Left forelimb (tissue), 1 donor: ENCODE measurements at regions not wholly inside any gene's neighbourhood (a gene's known extent, or its start where the extent isn't known, plus 50 kb on each side); places are given as distances from the start of the nearest gene placed in this dataset.

ENCODE experiments used
- DNase-seq: peaks from one replicate; pipeline ENCODE4 v3.0.0-alpha.2; 2018; ENCODE audit warnings: low spot score

DNA sequence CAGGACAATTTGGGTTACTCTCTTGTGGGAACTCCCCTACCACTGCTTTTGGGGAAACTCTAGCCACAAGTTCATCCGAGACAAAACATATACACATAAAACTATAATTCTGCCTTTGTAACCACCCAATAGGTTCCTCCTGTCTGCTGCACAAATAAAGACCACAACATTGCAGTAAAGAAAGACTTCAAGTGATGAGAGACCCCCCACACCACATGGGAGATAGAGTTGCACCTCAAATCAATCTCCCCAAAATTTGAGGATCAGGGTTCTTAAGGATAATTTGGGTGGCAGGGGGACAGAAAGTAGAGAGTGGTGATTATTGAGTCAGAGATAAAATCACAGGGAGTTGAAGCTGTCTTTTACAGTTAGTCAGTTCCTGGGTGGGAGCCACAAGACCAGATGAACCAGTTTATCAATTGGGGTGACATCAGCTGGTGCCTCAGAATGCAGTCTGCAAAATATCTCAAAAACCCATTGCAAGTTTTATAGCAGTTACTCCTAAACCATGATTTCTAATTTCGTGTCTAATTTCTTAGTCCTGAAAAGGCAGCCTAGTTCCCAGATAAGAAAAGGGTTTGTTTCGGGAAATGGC is 1348.5 kb downstream of the PCDH9 start:
- no peak for DNase-seq

GRCh38 chr13:65875031-65875430 is 1355.1 kb downstream of the PCDH9 start:
- no peak for DNase-seq

GRCh38 chr13:65872448-65872847 is 1357.7 kb downstream of the PCDH9 start:
- DNase-seq: no peak

DNA sequence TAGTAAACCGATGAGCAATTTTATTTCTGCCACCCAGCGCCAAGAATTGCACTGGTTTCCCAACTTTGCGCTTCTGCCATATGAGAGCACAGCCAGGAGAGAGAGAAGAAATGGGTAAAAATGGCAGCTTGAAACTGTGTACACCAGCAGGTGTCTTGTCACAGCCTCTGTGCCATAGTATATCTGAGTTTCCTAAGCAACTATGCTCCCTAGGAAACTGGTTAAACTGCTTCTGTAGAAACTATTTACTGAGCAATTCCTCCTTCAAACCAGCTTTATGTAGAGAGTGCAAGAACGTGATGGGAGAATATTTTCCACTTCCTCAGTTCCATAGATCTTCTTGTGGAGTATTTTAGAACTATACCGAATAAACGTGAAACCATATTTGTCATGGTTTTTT is 1361.3 kb downstream of the PCDH9 start:
- no peak for DNase-seq

GRCh38 chr13:65868099-65868498 is 1362.0 kb downstream of the PCDH9 start:
- DNase-seq: no peak

DNA sequence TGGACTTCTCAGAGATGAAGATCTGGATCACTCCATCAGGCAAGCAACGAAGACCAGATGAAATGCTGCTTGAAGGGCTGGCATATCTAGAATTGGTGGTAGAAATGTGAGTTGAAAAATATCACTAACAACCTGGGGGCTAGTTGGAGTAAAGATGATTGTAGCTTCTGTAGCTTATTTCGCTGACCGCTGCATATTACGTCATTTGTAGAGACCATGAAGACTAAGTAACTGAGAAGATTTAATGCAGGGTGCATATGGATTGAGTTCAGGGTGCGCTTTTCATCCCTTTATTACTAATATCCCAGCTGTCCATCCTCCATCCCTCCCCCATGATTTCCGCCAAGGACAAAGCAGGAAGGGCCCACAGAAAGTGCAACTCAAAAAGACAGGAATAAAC is 1364.0 kb downstream of the PCDH9 start:
- DNase-seq: no peak

DNA sequence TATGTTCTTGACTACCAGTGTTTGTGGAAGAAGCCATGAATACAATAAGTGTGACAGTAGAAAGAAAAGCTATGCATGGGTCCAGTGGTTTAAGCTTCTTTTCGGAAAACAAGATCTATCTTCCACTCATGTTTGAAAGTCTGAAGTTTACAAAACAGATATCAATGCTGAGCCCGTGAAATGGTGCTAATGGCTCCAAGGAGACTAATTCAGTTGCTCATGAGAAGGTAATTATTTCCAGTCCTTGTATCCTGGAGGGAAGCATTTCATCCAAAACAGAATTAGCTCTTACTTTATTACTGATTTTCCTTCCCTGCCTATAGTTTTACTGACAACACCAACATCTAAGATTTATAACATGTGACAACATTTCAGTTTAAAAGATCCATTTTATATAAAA is 1364.9 kb downstream of the PCDH9 start:
- no peak for DNase-seq

GRCh38 chr13:65864039-65864438 is 1366.1 kb downstream of the PCDH9 start:
- no peak for DNase-seq

DNA sequence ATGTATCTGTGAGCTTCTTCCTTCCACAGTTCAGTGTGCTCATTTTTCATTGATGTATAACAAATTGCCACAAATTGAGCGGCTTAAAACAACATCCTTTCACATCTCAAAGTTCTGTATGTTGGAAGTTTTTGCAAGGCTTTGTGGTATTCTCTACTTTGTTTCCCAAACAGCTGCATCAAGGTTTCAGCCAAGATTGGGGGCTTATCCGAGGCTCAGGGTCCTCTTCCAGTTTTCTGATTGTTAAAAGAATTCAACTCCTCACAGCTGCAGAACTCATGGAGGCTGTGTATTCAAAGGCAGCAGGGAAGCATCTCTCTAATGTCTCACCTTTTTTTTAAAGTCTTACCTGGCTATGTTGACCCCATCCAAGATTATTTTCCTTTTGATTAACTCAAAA is 1369.8 kb downstream of the PCDH9 start:
- DNase-seq: no peak

DNA sequence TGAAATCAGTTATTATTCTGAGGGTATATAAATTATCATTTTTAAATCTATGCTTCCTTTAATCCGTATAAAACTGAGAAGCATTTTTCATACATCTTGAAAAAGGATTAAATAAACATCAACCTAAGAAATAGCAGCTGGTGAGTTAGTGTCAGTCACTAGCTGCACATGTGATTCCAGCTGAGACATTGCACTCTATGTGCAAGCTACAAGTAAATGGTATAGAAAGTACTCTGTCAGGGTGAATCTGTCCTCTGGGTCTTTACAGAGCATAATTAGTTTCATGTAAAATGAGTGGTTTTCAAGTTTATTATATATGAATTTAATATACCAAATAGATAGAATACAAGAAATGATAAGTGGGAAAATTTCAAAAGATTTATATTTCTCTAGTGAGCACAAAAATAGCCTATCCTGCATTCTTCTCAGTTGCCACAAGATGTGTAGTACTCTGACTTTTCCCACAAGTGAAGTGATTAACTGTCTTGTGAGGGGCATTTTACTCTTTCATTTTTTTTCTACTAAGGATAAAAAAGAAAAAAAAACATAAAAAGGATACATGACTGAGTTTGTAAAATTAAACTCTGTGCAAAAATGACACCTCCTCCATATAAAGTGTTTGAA is 1372.1 kb downstream of the PCDH9 start:
- DNase-seq: no peak

DNA sequence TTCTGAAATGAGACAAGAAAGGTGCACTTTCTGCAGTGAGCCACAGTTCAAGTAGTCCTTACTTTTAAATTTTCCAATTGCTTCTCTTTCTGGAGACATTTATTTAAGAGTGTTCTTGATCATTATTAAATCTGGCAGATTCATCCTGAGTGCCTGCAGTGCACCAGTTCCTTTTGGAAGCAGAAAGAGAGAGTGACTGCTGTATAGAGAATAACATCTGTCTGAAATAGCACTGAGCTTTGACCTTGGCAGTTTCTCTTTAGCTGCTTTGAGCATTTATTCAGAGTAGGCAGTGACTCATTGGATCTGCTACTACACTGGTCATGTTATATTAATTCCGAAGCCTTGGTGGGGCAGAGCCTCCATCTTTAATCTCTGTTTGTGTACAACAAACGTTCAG is 1373.7 kb downstream of the PCDH9 start:
- DNase-seq: no peak

DNA sequence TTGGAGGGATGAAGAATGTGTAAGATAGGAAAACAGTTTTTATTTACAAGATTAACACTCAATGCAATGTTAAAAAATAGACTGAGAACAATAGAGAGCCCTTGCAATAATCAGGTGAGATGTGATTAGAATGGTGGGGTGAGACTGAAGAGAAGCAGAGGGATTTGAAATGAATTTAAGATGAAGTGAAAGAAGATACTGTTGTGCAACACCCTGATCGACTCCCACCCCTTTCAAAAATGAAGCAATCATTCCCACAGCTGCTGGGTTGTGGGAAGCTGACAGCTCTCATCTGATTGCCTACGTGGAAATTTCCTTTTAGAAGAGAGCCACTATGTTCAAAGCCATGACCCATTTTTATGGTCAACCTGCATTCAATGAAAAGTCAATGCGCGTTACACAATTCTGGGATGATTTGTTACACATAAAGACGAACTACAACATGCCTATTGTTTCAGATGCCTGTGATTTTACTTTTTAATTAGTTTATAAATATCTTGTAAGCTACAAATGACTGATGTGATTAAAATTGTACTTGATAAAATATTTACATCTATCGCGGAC is 1374.8 kb downstream of the PCDH9 start:
- DNase-seq: no peak

DNA sequence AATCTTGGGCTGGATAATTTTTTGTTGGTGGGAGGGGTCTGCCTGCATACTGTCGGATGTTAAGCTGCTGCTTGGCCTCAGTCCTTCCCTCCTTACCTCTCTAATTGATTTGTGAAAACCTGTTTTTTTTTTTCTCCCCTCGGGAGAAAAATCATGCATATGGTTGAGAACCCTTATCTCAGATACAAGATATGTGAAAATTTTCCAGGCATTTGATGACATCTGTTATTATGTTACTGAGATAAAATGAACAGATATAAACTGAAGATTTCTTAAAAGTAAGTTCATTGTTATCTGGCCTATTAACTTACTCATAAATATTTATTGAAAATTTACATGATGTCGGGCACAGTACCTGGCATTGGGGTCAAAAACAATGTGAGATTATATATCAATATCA is 1375.7 kb downstream of the PCDH9 start:
- DNase-seq: no peak

- DNase-seq: no peak
Measured at GRCh38 chr13:65844266-65844841, 1385.8 kb downstream of the PCDH9 start.

DNA sequence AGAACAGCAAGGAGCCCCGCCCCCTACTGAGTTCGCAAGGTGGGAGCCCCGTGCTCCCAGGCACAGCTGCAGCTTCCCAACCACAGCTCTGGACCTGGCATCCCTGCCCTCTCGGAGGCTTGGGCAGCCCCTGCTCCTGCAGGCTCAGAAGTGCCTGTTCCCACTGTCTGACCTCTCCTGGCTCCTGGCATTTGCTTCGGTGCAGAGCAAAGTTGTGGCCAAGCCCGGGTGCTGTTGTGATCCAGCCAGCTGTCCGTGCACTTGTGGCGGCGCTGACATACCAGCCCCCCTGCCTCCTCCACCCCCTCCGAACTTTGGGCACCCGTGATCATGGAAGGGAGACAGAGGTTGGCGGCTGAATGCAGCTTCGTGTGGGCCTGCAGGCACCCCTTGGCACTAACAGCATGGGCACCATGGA is 1386.8 kb downstream of the PCDH9 start:
- no peak for DNase-seq

- no peak for DNase-seq
Measured at GRCh38 chr13:65841156-65841555, 1389.0 kb downstream of the PCDH9 start.

DNA sequence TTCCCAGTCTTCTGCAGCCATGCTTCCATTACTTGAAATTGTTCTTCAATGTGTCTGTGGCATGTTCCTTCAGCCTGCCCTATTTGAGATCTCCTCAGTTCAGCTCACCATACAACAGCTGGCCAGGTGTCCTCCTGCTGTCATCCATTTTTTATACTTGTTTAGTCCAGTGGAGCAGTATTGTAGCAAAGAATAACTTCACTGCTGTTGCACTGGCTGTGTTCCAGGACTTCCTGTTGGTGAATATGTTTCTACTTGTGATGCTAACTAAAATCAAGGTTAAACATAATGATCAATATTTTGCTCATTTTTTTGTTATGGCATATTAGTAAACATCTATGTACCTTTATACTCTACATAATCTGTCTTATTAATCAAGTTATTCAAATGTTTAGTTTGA is 1394.1 kb downstream of the PCDH9 start:
- no peak for DNase-seq

- no peak for DNase-seq
Measured at GRCh38 chr13:65834897-65835296, 1395.2 kb downstream of the PCDH9 start.

DNA sequence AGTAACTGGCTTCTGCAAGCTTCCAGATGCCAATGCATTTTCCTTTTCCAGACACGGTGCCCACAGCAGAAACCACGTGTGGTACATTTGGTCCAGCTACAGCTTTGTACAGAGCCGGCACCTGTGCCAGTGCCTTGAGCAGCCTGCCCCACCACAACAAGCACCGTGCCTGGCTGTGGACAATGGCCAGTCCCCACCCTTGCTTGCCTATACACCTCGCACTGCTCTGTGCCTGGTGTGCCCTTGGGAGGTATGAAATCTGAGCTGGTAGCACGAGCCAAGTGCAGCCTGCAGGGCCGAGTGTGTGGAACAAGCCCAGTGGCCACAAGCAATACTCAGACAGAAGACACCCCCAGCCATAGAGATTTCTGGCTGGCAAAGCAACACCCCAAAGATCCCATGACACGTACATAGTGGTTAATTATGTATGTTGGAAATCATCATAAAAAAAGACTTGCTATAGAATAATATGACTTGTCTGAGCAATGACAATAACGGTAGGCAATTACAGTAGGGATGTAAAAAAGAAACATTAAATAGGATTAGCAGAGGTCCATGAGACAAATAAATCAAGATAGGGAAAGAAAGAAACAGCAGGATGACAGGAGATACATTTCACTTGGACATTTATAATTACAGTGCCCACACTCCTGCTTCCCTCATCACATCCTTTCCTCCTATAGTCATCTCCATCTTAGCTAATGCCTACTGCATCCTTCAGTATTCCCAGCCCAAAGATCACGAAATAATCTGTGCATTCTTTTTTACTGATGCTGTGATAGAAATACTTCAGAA is 1399.5 kb downstream of the PCDH9 start:
- DNase-seq: no peak

GRCh38 chr13:65829241-65830008 is 1400.7 kb downstream of the PCDH9 start:
- DNase-seq: no peak

DNA sequence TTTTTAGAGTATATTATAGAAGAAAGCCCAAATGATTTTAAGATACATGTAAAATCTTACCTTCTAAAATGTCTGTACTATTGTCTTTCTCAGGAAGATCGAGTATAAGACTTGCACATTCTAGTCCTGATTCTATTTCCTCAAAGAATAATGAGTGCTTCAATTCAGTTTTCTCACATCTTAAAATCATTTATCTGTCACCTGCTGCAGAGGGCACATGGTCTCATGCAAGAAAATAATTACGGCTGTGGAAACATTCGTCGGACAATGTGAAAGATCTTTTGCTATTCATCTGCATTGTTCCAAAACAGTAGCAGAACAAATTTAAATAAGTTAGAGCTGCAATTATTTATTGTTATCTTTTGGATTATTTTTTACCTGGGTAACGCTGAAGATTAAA is 1403.5 kb downstream of the PCDH9 start:
- DNase-seq: no peak

DNA sequence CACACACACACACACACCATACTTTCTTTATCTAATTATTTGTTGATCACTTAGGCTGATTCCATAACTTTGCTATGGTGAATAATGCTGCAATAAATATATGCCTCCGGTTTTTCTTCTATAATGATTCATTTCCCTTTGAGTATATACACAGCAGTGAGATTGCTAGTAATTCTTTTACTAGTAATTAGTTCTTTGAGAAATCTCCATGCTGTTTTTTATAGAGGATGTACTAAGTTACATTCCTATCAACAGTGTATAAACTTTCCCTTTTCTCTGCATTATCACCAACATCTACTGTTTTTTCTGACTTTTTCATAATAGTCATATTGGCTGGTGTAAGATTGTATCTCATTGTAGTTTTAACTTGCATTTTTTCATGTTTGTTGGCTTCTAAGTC is 1405.1 kb downstream of the PCDH9 start:
- DNase-seq: no peak
